ENCODE measurements at regions not wholly inside any gene's neighbourhood (a gene's known extent, or its start where the extent isn't known, plus 50 kb on each side); places are given as distances from the start of the nearest gene placed in this dataset.

- ChIA-PET POLR2A (no interaction called here), CTCF (no interaction called here)
- H3K9me3 Mint-ChIP-seq, result peaks cover 25% of the 10 kb centered on the region
- H3K4me3 ChIP-seq (ENCODE audit: low read length), result no peak overlapping the region
- H3K27me3 Mint-ChIP-seq, result no peaks in the 10 kb centered on the region
- no peak for ATAC-seq (ENCODE audit: poor library complexity)
- H3K36me3 Mint-ChIP-seq (ENCODE audit: low read depth), result no peaks in the 10 kb centered on the region
- no peak overlapping the region for H3K27ac ChIP-seq (ENCODE audit: low read depth in 1 of 2, low read length in 2 of 2)
- intact Hi-C loops (cut with DNase I, micrococcal nuclease), result no loop called here
- no peaks in the 10 kb centered on the region for H3K4me1 Mint-ChIP-seq (ENCODE audit: low read depth)
- no peaks in the 10 kb centered on the region for H3K4me1 ChIP-seq (ENCODE audit: insufficient read depth, low read length)
- no peak for DNase-seq
- H3K27ac Mint-ChIP-seq, result no peak overlapping the region
- no peaks in the 10 kb centered on the region for H3K36me3 ChIP-seq (ENCODE audit: insufficient read depth, low read length)
- no peak for TF ChIP-seq CTCF (IDR thresholded peaks at IDR 0.05)
- no peak overlapping the region for H3K4me3 Mint-ChIP-seq
- H3K9me3 ChIP-seq (ENCODE audit: control insufficient read depth in 1 of 2, insufficient read depth in 1 of 2, low read length in 2 of 2), result peaks cover 0 to 3% of the 10 kb centered on the region in 2 experiments
- no peaks in the 10 kb centered on the region for H3K27me3 ChIP-seq (ENCODE audit: control insufficient read depth in 1 of 2, insufficient read depth in 2 of 2, low read length in 2 of 2)
Observed at GRCh38 chr5:20654033-20654432, 666.0 kb upstream of the CDH18 start.

GRCh38 chr5:20649966-20650365 is 662.0 kb upstream of the CDH18 start:
- H3K27ac ChIP-seq (ENCODE audit: low read depth in 1 of 2, low read length in 2 of 2), result no peak overlapping the region
- DNase-seq, result no peak
- peaks cover 3 to 21% of the 10 kb centered on the region in 2 experiments for H3K9me3 ChIP-seq (ENCODE audit: control insufficient read depth in 1 of 2, insufficient read depth in 1 of 2, low read length in 2 of 2)
- intact Hi-C loops (cut with DNase I, micrococcal nuclease), result no loop called here
- no peaks in the 10 kb centered on the region for H3K36me3 Mint-ChIP-seq (ENCODE audit: low read depth)
- ChIA-PET POLR2A (no interaction called here), CTCF (no interaction called here)
- H3K9me3 Mint-ChIP-seq, result peaks cover 25% of the 10 kb centered on the region
- no peak overlapping the region for H3K4me3 ChIP-seq (ENCODE audit: low read length)
- no peaks in the 10 kb centered on the region for H3K27me3 Mint-ChIP-seq
- H3K4me1 Mint-ChIP-seq (ENCODE audit: low read depth), result no peaks in the 10 kb centered on the region
- no peak for ATAC-seq (ENCODE audit: poor library complexity)
- H3K36me3 ChIP-seq (ENCODE audit: insufficient read depth, low read length), result no peaks in the 10 kb centered on the region
- H3K4me1 ChIP-seq (ENCODE audit: insufficient read depth, low read length), result no peaks in the 10 kb centered on the region
- H3K27me3 ChIP-seq (ENCODE audit: control insufficient read depth in 1 of 2, insufficient read depth in 2 of 2, low read length in 2 of 2), result no peaks in the 10 kb centered on the region
- H3K4me3 Mint-ChIP-seq, result no peak overlapping the region
- no peak overlapping the region for H3K27ac Mint-ChIP-seq
- TF ChIP-seq CTCF (IDR thresholded peaks at IDR 0.05), result no peak

- CTCF ChIA-PET, result no interaction called here
- H3K27me3 Mint-ChIP-seq, result no peaks in the 10 kb centered on the region
Observed at GRCh38 chr5:20648981-20649380, 661.0 kb upstream of the CDH18 start.

More at GRCh38 chr5:20648981-20649380, 661.0 kb upstream of the CDH18 start:
- DNase-seq (no peak), ATAC-seq (ENCODE audit: poor library complexity) (no peak)
- no peak for TF ChIP-seq CTCF (IDR thresholded peaks at IDR 0.05)
- Histone ChIP-seq H3K9me3 (ENCODE audit: control insufficient read depth in 1 of 2, insufficient read depth in 1 of 2, low read length in 2 of 2) (peaks cover 3 to 21% of the 10 kb centered on the region in 2 experiments), H3K27ac (ENCODE audit: low read depth in 1 of 2, low read length in 2 of 2) (no peak overlapping the region), H3K4me3 (ENCODE audit: low read length) (no peak overlapping the region), H3K27me3 (ENCODE audit: control insufficient read depth in 1 of 2, insufficient read depth in 2 of 2, low read length in 2 of 2) (no peaks in the 10 kb centered on the region), H3K36me3 (ENCODE audit: insufficient read depth, low read length) (no peaks in the 10 kb centered on the region), H3K4me1 (ENCODE audit: insufficient read depth, low read length) (no peaks in the 10 kb centered on the region)
- POLR2A ChIA-PET, result no interaction called here
- Mint-ChIP-seq H3K36me3 (ENCODE audit: low read depth) (no peaks in the 10 kb centered on the region), H3K4me1 (ENCODE audit: low read depth) (no peaks in the 10 kb centered on the region), H3K4me3 (no peak overlapping the region), H3K9me3 (peaks cover 25% of the 10 kb centered on the region), H3K27ac (no peak overlapping the region)
- intact Hi-C loops (cut with DNase I, micrococcal nuclease), result no loop called here
